Endodermal cell (in vitro differentiated cells): ENCODE measurements at regions not wholly inside any gene's neighbourhood (a gene's known extent, or its start where the extent isn't known, plus 50 kb on each side); places are given as distances from the start of the nearest gene placed in this dataset.

Source experiments
- DNase-seq: peaks from one replicate; pipeline ENCODE4 v3.0.0-alpha.2; 2017
- H3K27ac ChIP-seq: 2 replicates; pipeline ENCODE4 v1.5.1; 2013; ENCODE audit warnings: mild to moderate bottlenecking, low read depth, low read length, moderate library complexity
- H3K27me3 ChIP-seq: 2 replicates; pipeline ENCODE4 v1.6.1; 2013; ENCODE audit warnings: mild to moderate bottlenecking, low read length, moderate library complexity; ENCODE audit not compliant: insufficient read depth, control insufficient read depth, poor library complexity, severe bottlenecking
- H3K36me3 ChIP-seq: 2 replicates; pipeline ENCODE4 v1.7.0; 2013; ENCODE audit warnings: mild to moderate bottlenecking, low read length, moderate library complexity; ENCODE audit not compliant: control insufficient read depth, insufficient read depth
- H3K4me1 ChIP-seq: one replicate; pipeline ENCODE4 v1.7.0; 2013; ENCODE audit warnings: low read length; ENCODE audit not compliant: control insufficient read depth, insufficient read depth
- H3K4me3 ChIP-seq: 2 replicates; pipeline ENCODE4 v1.5.1; 2013; ENCODE audit warnings: mild to moderate bottlenecking, low read length, moderate library complexity
- H3K9ac ChIP-seq: 2 replicates; pipeline ENCODE4 v1.6.1; 2013; ENCODE audit warnings: mild to moderate bottlenecking, low read length, moderate library complexity; ENCODE audit not compliant: poor library complexity, severe bottlenecking; ENCODE audit errors: extremely low read depth
- H3K9me3 ChIP-seq: 2 replicates; pipeline ENCODE4 v1.6.1; 2013; ENCODE audit warnings: mild to moderate bottlenecking, low read length, moderate library complexity; ENCODE audit not compliant: control insufficient read depth
- H3K27ac Mint-ChIP-seq: 2 replicates; pipeline ENCODE4 v1.8.0; 2020; ENCODE audit warnings: mixed read lengths
- H3K27me3 Mint-ChIP-seq: 2 replicates; pipeline ENCODE4 v1.8.0; 2021; ENCODE audit warnings: mild to moderate bottlenecking, mixed read lengths; ENCODE audit not compliant: insufficient read depth
- H3K36me3 Mint-ChIP-seq: 2 replicates; pipeline ENCODE4 v1.8.0; 2020; ENCODE audit warnings: low read depth, mixed read lengths
- H3K4me1 Mint-ChIP-seq: 2 replicates; pipeline ENCODE4 v1.8.0; 2020; ENCODE audit warnings: mixed read lengths
- H3K4me3 Mint-ChIP-seq: 2 replicates; pipeline ENCODE4 v1.8.0; 2020; ENCODE audit warnings: mild to moderate bottlenecking, moderate library complexity, mixed read lengths
- H3K9me3 Mint-ChIP-seq: 2 replicates; pipeline ENCODE4 v1.8.0; 2020; ENCODE audit warnings: mild to moderate bottlenecking, mixed read lengths
- WGBS, 2 experiments: methylation state at CpG; one replicate each; pipeline versions ENCODE4 v1.1.5 to v1.1.7; 2013; ENCODE audit warnings: missing lambda C conversion rate in 2 of 2, mixed read lengths in 1 of 2; ENCODE audit not compliant: insufficient coverage in 1 of 2, insufficient read length in 1 of 2; 5-methylcytosine and 5-hydroxymethylcytosine counted together
- TF ChIP-seq, protein P1 (sequence below): fragments of 200-600 bp; sonication (generic); conservative IDR thresholded peaks from 2 replicates; pipeline ENCODE4 v1.5.0; 2021; ENCODE audit warnings: antibody characterized with exemption, mild to moderate bottlenecking

DNA sequence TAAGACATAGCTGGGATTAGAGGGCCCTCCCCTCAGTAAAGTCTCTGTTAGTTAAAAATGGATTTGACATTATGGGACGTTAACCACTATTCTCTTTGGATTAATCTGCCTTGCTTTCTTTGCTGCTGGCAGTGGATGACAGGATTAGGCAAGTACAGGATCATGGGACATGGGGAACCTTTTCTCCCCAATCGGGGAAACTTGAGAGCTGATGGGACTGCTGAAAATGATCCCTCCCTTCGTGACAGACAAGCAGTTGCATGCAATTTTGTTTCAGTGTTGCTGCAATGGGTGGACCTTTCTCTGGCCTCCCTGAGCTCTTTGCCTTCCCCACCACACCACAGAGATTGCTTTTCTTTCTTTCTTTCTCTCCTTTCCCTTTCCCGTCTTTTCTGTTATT lies 120.2 kb upstream of the BANK1 start:
- no peaks in the 10 kb centered on the region for H3K36me3 Mint-ChIP-seq
- H3K27ac Mint-ChIP-seq: no peak overlapping the region
- Histone ChIP-seq H3K9me3 (peaks cover 10% of the 10 kb centered on the region), H3K4me1 (no peaks in the 10 kb centered on the region), H3K9ac (no peak overlapping the region), H3K4me3 (no peak overlapping the region), H3K36me3 (no peaks in the 10 kb centered on the region), H3K27ac (no peak overlapping the region), H3K27me3 (no peaks in the 10 kb centered on the region)
- H3K4me1 Mint-ChIP-seq: peaks cover 2% of the 10 kb centered on the region
- H3K9me3 Mint-ChIP-seq: peaks cover 4% of the 10 kb centered on the region
- no peak overlapping the region for H3K4me3 Mint-ChIP-seq
- WGBS, 2 experiments: 93 to 94% methylated on average over 2 to 4 of the region's 4 CpGs
- TF ChIP-seq, protein P1, sequence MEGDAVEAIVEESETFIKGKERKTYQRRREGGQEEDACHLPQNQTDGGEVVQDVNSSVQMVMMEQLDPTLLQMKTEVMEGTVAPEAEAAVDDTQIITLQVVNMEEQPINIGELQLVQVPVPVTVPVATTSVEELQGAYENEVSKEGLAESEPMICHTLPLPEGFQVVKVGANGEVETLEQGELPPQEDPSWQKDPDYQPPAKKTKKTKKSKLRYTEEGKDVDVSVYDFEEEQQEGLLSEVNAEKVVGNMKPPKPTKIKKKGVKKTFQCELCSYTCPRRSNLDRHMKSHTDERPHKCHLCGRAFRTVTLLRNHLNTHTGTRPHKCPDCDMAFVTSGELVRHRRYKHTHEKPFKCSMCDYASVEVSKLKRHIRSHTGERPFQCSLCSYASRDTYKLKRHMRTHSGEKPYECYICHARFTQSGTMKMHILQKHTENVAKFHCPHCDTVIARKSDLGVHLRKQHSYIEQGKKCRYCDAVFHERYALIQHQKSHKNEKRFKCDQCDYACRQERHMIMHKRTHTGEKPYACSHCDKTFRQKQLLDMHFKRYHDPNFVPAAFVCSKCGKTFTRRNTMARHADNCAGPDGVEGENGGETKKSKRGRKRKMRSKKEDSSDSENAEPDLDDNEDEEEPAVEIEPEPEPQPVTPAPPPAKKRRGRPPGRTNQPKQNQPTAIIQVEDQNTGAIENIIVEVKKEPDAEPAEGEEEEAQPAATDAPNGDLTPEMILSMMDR: no peak
- no peaks in the 10 kb centered on the region for H3K27me3 Mint-ChIP-seq
- no peak for DNase-seq

DNA sequence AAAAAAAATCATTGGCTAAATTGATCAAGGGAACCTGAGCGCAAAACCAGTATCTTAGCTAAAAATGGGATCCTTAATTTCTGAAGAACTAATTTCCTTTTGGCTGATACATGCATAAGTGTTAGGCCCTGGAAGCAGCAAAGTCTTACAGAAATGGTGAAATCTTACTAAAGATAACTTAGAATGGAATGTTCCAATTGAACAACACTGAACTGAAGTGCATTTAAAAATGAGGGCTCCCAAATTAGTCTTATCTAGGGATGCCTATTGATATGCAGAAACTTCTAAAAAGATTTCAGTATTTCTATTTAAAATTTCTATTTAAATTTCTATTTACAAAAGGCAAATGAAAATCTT lies 120.7 kb upstream of the BANK1 start:
- 86 to 94% methylated on average over 1 of the region's 1 CpG for WGBS, 2 experiments

GRCh38 chr4:101669138-101669831 lies 121.2 kb upstream of the BANK1 start:
- Histone ChIP-seq H3K4me1 (no peaks in the 10 kb centered on the region), H3K9me3 (peaks cover 10% of the 10 kb centered on the region), H3K36me3 (no peaks in the 10 kb centered on the region), H3K9ac (no peak overlapping the region), H3K4me3 (no peak overlapping the region), H3K27ac (no peak overlapping the region), H3K27me3 (no peaks in the 10 kb centered on the region)
- Mint-ChIP-seq H3K27me3 (no peaks in the 10 kb centered on the region), H3K27ac (no peak overlapping the region), H3K4me3 (no peak overlapping the region), H3K9me3 (peaks cover 4% of the 10 kb centered on the region), H3K4me1 (peaks cover 2% of the 10 kb centered on the region), H3K36me3 (no peaks in the 10 kb centered on the region)
- WGBS, 2 experiments: 88 to 94% methylated on average over 3 of the region's 3 CpGs
- TF ChIP-seq, protein P1: no peak
- DNase-seq: no peak

More for the DNA sequence above, 120.7 kb upstream of the BANK1 start:
- H3K36me3 Mint-ChIP-seq: no peaks in the 10 kb centered on the region
- no peak overlapping the region for H3K4me3 ChIP-seq
- no peak overlapping the region for H3K4me3 Mint-ChIP-seq
- H3K27ac ChIP-seq: no peak overlapping the region
- H3K4me1 ChIP-seq: no peaks in the 10 kb centered on the region
- H3K27me3 ChIP-seq: no peaks in the 10 kb centered on the region
- H3K36me3 ChIP-seq: no peaks in the 10 kb centered on the region
- H3K9me3 ChIP-seq: peaks cover 10% of the 10 kb centered on the region
- H3K27ac Mint-ChIP-seq: no peak overlapping the region
- peaks cover 4% of the 10 kb centered on the region for H3K9me3 Mint-ChIP-seq
- TF ChIP-seq, protein P1: no peak
- no peak for DNase-seq
- peaks cover 2% of the 10 kb centered on the region for H3K4me1 Mint-ChIP-seq
- no peak overlapping the region for H3K9ac ChIP-seq
- H3K27me3 Mint-ChIP-seq: no peaks in the 10 kb centered on the region
